ENCODE measurements at regions not wholly inside any gene's neighbourhood (a gene's known extent, or its start where the extent isn't known, plus 50 kb on each side); places are given as distances from the start of the nearest gene placed in this dataset.

- H3K36me3 ChIP-seq (ENCODE audit: control insufficient read depth in 2 of 4, insufficient read depth in 4 of 4, low read length in 3 of 4) = no peaks in the 10 kb centered on the region
- H3K9me3 ChIP-seq (ENCODE audit: insufficient read depth in 2 of 2, low read depth in 1 of 2, low read length in 1 of 2) = peaks cover 16 to 18% of the 10 kb centered on the region in 2 experiments
- POLR2A ChIA-PET (ENCODE audit: partially characterized antibody) = no interaction called here
- no peak overlapping the region for H2BK12ac ChIP-seq (ENCODE audit: low read depth, low read length)
- no peak overlapping the region for H2BK15ac ChIP-seq (ENCODE audit: low read length)
- H3K4me2 ChIP-seq (ENCODE audit: insufficient read depth in 1 of 2, low read depth in 2 of 2, low read length in 2 of 2) = no peak overlapping the region
- H3K9ac ChIP-seq (replicated peaks in 1 of 4; ENCODE audit: extremely low read depth in 1 of 4, low read depth in 3 of 4, low read length in 3 of 4) = no peak overlapping the region
- H3K23me2 ChIP-seq (ENCODE audit: low read depth, low read length) = no peaks in the 10 kb centered on the region
- H2BK5ac ChIP-seq (ENCODE audit: low read depth, low read length) = no peak overlapping the region
- no peak overlapping the region for H4K5ac ChIP-seq (ENCODE audit: insufficient read length, low read depth, low read length)
- no peaks in the 10 kb centered on the region for H3K79me1 ChIP-seq (ENCODE audit: low read depth, low read length)
- no peak overlapping the region for H2AFZ ChIP-seq (ENCODE audit: low read length)
- WGBS, 2 experiments (ENCODE audit: extremely low coverage in 1 of 2, insufficient coverage in 1 of 2, insufficient read length in 1 of 2, insufficient replicate concordance in 2 of 2, low coverage in 1 of 2, low lambda C conversion rate in 2 of 2, missing lambda C conversion rate in 1 of 2) = 91% methylated on average over 1 of the region's 1 CpG; no CpG with 5 or more reads in 1 of the 2 experiments
- no peak overlapping the region for H3K4me3 ChIP-seq (ENCODE audit: extremely low read depth in 1 of 4, insufficient read depth in 2 of 4, low read depth in 3 of 4, low read length in 4 of 4)
- no peak overlapping the region for H2BK120ac ChIP-seq (replicated peaks; ENCODE audit: low read depth, low read length)
- CTCF ChIA-PET (ENCODE audit: partially characterized antibody) = interaction anchor here (2.0 kb wide), 1 partner anchor 9 kb away, joined by 5 read pairs; no protein-coding TSS in a partner anchor
- H3K18ac ChIP-seq (ENCODE audit: extremely low read depth, low read length) = no peak overlapping the region
- H3K4ac ChIP-seq (replicated peaks; ENCODE audit: insufficient read length, low read depth, low read length) = no peak overlapping the region
- H4K20me1 ChIP-seq (replicated peaks in 1 of 2; ENCODE audit: control insufficient read depth in 1 of 2, insufficient read depth in 2 of 2, low read length in 2 of 2) = no peaks in the 10 kb centered on the region
- no peak overlapping the region for H3K14ac ChIP-seq (ENCODE audit: insufficient read length)
- H2AK5ac ChIP-seq (ENCODE audit: low read depth, low read length) = no peak overlapping the region
- DNase-seq (ENCODE audit: low read depth in 1 of 2, low spot score in 2 of 2) (no peak), FAIRE-seq (no peak)
- no peak overlapping the region for H4K8ac ChIP-seq (ENCODE audit: extremely low read depth, insufficient read depth, low read length)
- no peak overlapping the region for H4K91ac ChIP-seq (replicated peaks; ENCODE audit: insufficient read length, low read length)
- H2BK20ac ChIP-seq (ENCODE audit: low read length) = no peak overlapping the region
- no peaks in the 10 kb centered on the region for H3K79me2 ChIP-seq (ENCODE audit: control insufficient read depth in 1 of 2, insufficient read depth in 2 of 2, low read length in 2 of 2)
- H3K27me3 ChIP-seq (replicated peaks in 1 of 4; ENCODE audit: control insufficient read depth in 3 of 4, extremely low read depth in 1 of 4, insufficient read depth in 3 of 4, low read length in 3 of 4) = no peaks in the 10 kb centered on the region
- no peak overlapping the region for H3K56ac ChIP-seq (replicated peaks; ENCODE audit: insufficient read length, low read depth, low read length)
- TF ChIP-seq PHF8 (conservative IDR thresholded peaks at IDR 0.05; ENCODE audit: low read depth, low read length) = no peak
- TF ChIP-seq GABPA (IDR thresholded peaks at IDR 0.05; ENCODE audit: borderline replicate concordance, insufficient read depth, low read length) = no peak
- TF ChIP-seq YY1 (IDR thresholded peaks at IDR 0.05; ENCODE audit: low read depth, low read length) = no peak
- no peak for TF ChIP-seq ASH2L (IDR thresholded peaks at IDR 0.05; ENCODE audit: low read length)
- TF ChIP-seq SAP30 (IDR thresholded peaks at IDR 0.05; ENCODE audit: insufficient read depth, insufficient replicate concordance, low read length) = no peak
- no peak for TF ChIP-seq SIN3A (conservative IDR thresholded peaks at IDR 0.05 in 1 of 2, IDR thresholded peaks at IDR 0.05 in 1 of 2; ENCODE audit: low read depth in 1 of 2, low read length in 2 of 2)
- no peak for TF ChIP-seq KDM4A (IDR thresholded peaks at IDR 0.05; ENCODE audit: low read depth, low read length, severe bottlenecking)
- no peak for TF ChIP-seq TBP (IDR thresholded peaks at IDR 0.05; ENCODE audit: low read depth, low read length)
- no peaks in the 10 kb centered on the region for H3K4me1 ChIP-seq (replicated peaks in 1 of 4; ENCODE audit: control insufficient read depth in 3 of 4, insufficient read depth in 4 of 4, low read length in 3 of 4)
- H3K23ac ChIP-seq (ENCODE audit: insufficient read length) = no peak overlapping the region
- no peak overlapping the region for H3K27ac ChIP-seq (ENCODE audit: low read depth, low read length)
Observed at GRCh38 chr2:35784777-35785176, 570.8 kb upstream of the CRIM1 start.

Data from H1 (cell line).